Liver (tissue), 8 donors: ENCODE measurements at regions not wholly inside any gene's neighbourhood (a gene's known extent, or its start where the extent isn't known, plus 50 kb on each side); places are given as distances from the start of the nearest gene placed in this dataset.

ENCODE experiments used
- DNase-seq: peaks from one replicate; pipeline ENCODE4 v3.0.0-alpha.2; 2017; ENCODE audit warnings: low spot score
- H3K27ac ChIP-seq, 2 donors: one replicate each; pipeline ENCODE4 v1.7.0; 2013; ENCODE audit warnings: inconsistent platforms in 2 of 2, low read length in 2 of 2, control low read depth in 1 of 2, low read depth in 1 of 2, mild to moderate bottlenecking in 1 of 2
- H3K27me3 ChIP-seq, 4 donors: one replicate each; pipeline versions ENCODE4 v1.6.1 to v1.7.0; 2013; ENCODE audit warnings: low read length in 3 of 4, inconsistent platforms in 1 of 4, mild to moderate bottlenecking in 1 of 4, moderate library complexity in 1 of 4; ENCODE audit not compliant: control insufficient read depth in 4 of 4, insufficient read depth in 4 of 4
- H3K36me3 ChIP-seq, 4 donors: one replicate each; pipeline versions ENCODE4 v1.6.1 to v1.7.0; 2013; ENCODE audit warnings: low read length in 3 of 4, mild to moderate bottlenecking in 3 of 4, low read depth in 1 of 4, moderate library complexity in 1 of 4; ENCODE audit not compliant: control insufficient read depth in 4 of 4, insufficient read depth in 3 of 4
- H3K4me1 ChIP-seq, 4 donors: one replicate each; pipeline versions ENCODE4 v1.6.1 to v1.7.0; 2013; ENCODE audit warnings: low read length in 3 of 4, mild to moderate bottlenecking in 3 of 4, moderate library complexity in 1 of 4; ENCODE audit not compliant: control insufficient read depth in 4 of 4, insufficient read depth in 4 of 4
- H3K4me3 ChIP-seq, 3 donors: one replicate each; pipeline versions ENCODE4 v1.6.1 to v1.7.0; 2013; ENCODE audit warnings: low read length in 3 of 3, control low read depth in 1 of 3, low read depth in 1 of 3, mild to moderate bottlenecking in 1 of 3
- H3K9ac ChIP-seq, 2 donors: one replicate each; pipeline ENCODE4 v1.7.0; 2013; ENCODE audit warnings: low read length in 2 of 2, mild to moderate bottlenecking in 2 of 2, moderate library complexity in 2 of 2, control low read depth in 1 of 2, low read depth in 1 of 2
- H3K9me3 ChIP-seq, 4 donors: one replicate each; pipeline versions ENCODE4 v1.6.1 to v1.7.0; 2013; ENCODE audit warnings: low read length in 3 of 4; ENCODE audit not compliant: control insufficient read depth in 4 of 4
- EGR1 ChIP-seq, 2 donors: IDR thresholded peaks; 2 replicates each; pipeline ENCODE4 v1.6.1; 2016 to 2018; ENCODE audit warnings: antibody characterized with exemption in 2 of 2, low read depth in 2 of 2
- FOXA1 ChIP-seq: IDR thresholded peaks from 2 replicates; pipeline ENCODE4 v1.6.1; 2016; ENCODE audit warnings: antibody characterized with exemption
- FOXA2 ChIP-seq: IDR thresholded peaks from 2 replicates; pipeline ENCODE4 v1.6.1; 2016; ENCODE audit warnings: antibody characterized with exemption
- GABPA ChIP-seq, 2 donors: IDR thresholded peaks in 1 of 2; conservative IDR thresholded peaks in 1 of 2; 2 replicates each; pipeline ENCODE4 v1.6.1; 2016; ENCODE audit warnings: antibody characterized with exemption in 2 of 2, mild to moderate bottlenecking in 1 of 2, moderate library complexity in 1 of 2
- HNF4A ChIP-seq, 2 donors: conservative IDR thresholded peaks; 2 replicates each; pipeline ENCODE4 v1.6.1; 2016; ENCODE audit warnings: antibody characterized with exemption in 2 of 2, mild to moderate bottlenecking in 2 of 2
- HNF4G ChIP-seq: IDR thresholded peaks from 2 replicates; pipeline ENCODE4 v1.6.1; 2016; ENCODE audit warnings: antibody characterized with exemption
- JUND ChIP-seq, 2 donors: IDR thresholded peaks; 2 replicates each; pipeline ENCODE4 v1.6.1; 2016; ENCODE audit warnings: antibody characterized with exemption in 2 of 2
- NR2F2 ChIP-seq: IDR thresholded peaks from 2 replicates; pipeline ENCODE4 v1.6.1; 2016; ENCODE audit warnings: antibody characterized with exemption
- RAD21 ChIP-seq, 2 donors: IDR thresholded peaks; 2 replicates each; pipeline ENCODE4 v1.6.1; 2016; ENCODE audit warnings: antibody characterized with exemption in 2 of 2, mild to moderate bottlenecking in 2 of 2
- RXRA ChIP-seq, 2 donors: IDR thresholded peaks; 2 replicates each; pipeline ENCODE4 v1.6.1; 2017 to 2018; ENCODE audit warnings: antibody characterized with exemption in 2 of 2, mild to moderate bottlenecking in 1 of 2
- SP1 ChIP-seq: IDR thresholded peaks from 2 replicates; pipeline ENCODE4 v1.6.1; 2018; ENCODE audit warnings: antibody characterized with exemption, mild to moderate bottlenecking
- TAF1 ChIP-seq: conservative IDR thresholded peaks from 2 replicates; pipeline ENCODE4 v1.6.1; 2016; ENCODE audit warnings: antibody characterized with exemption, mild to moderate bottlenecking
- YY1 ChIP-seq: IDR thresholded peaks from 2 replicates; pipeline ENCODE4 v1.6.1; 2016; ENCODE audit warnings: antibody characterized with exemption, mild to moderate bottlenecking
- WGBS: extraction: QIAGEN DNeasy Blood & Tissue Kit; methylation state at CpG from one replicate; pipeline ENCODE4 v1.1.7; 2013; 5-methylcytosine and 5-hydroxymethylcytosine counted together
- TF ChIP-seq, protein P1 (sequence below): IDR thresholded peaks from 2 replicates; pipeline ENCODE4 v1.6.1; 2016; ENCODE audit warnings: antibody characterized with exemption, mild to moderate bottlenecking
- TF ChIP-seq, protein P2 (sequence below): IDR thresholded peaks from 2 replicates; pipeline ENCODE4 v1.6.1; 2016; ENCODE audit warnings: antibody characterized with exemption
- TF ChIP-seq, protein P3 (sequence below): fragments of 150-350 bp; IDR thresholded peaks from 2 replicates; pipeline ENCODE4 v1.5.1; 2017; ENCODE audit warnings: improper control_type of control experiment, low read depth, low read length; ENCODE audit not compliant: missing input control
- TF ChIP-seq, protein P4 (sequence below): IDR thresholded peaks from 2 replicates; pipeline ENCODE4 v1.6.1; 2016; ENCODE audit warnings: antibody characterized with exemption
- TF ChIP-seq, protein P5 (sequence below): IDR thresholded peaks from 2 replicates; pipeline ENCODE4 v1.6.1; 2016; ENCODE audit warnings: antibody characterized with exemption
- donor health status: healthy.
- donor health status: healthy.
- donor health status: healthy.
- donor health status: healthy.
- donor health status: healthy.

DNA sequence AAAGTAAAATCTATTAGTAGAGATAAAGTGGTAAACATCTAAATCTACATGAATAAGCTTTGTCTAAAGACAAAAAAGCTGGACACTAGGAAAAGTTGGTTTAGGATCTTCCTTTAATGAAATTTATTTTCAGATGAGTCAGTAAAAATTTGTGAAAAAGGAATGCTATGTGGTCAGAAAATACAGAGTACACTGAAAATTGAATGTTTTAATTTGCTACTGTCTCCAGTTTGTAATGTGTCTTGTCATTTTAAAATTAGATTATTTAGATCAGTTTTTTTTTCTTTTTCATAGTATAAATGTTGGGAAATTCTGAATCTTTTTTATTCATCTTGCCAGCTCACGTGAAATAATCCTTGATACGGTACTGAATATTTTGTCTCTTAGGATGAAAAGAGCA, 56.9 kb downstream of the SLITRK6 start:
- Histone ChIP-seq H3K9me3 (no peaks in the 10 kb centered on the region), H3K4me1 (no peaks in the 10 kb centered on the region), H3K27me3 (no peaks in the 10 kb centered on the region), H3K36me3 (no peaks in the 10 kb centered on the region), H3K9ac (no peak overlapping the region), H3K27ac (no peak overlapping the region), H3K4me3 (no peak overlapping the region)
- WGBS, result 35% methylated on average over 2 of the region's 2 CpGs
- DNase-seq, result no peak
- TF ChIP-seq HNF4G (no peak), YY1 (no peak), NR2F2 (no peak), TAF1 (no peak), SP1 (no peak), FOXA2 (no peak), GABPA (IDR thresholded peaks at IDR 0.05 in 1 of 2, conservative IDR thresholded peaks at IDR 0.05 in 1 of 2) (no peak), RXRA (IDR thresholded peaks at IDR 0.05) (no peak)
- TF ChIP-seq, protein P1, sequence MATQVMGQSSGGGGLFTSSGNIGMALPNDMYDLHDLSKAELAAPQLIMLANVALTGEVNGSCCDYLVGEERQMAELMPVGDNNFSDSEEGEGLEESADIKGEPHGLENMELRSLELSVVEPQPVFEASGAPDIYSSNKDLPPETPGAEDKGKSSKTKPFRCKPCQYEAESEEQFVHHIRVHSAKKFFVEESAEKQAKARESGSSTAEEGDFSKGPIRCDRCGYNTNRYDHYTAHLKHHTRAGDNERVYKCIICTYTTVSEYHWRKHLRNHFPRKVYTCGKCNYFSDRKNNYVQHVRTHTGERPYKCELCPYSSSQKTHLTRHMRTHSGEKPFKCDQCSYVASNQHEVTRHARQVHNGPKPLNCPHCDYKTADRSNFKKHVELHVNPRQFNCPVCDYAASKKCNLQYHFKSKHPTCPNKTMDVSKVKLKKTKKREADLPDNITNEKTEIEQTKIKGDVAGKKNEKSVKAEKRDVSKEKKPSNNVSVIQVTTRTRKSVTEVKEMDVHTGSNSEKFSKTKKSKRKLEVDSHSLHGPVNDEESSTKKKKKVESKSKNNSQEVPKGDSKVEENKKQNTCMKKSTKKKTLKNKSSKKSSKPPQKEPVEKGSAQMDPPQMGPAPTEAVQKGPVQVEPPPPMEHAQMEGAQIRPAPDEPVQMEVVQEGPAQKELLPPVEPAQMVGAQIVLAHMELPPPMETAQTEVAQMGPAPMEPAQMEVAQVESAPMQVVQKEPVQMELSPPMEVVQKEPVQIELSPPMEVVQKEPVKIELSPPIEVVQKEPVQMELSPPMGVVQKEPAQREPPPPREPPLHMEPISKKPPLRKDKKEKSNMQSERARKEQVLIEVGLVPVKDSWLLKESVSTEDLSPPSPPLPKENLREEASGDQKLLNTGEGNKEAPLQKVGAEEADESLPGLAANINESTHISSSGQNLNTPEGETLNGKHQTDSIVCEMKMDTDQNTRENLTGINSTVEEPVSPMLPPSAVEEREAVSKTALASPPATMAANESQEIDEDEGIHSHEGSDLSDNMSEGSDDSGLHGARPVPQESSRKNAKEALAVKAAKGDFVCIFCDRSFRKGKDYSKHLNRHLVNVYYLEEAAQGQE, result no peak

DNA sequence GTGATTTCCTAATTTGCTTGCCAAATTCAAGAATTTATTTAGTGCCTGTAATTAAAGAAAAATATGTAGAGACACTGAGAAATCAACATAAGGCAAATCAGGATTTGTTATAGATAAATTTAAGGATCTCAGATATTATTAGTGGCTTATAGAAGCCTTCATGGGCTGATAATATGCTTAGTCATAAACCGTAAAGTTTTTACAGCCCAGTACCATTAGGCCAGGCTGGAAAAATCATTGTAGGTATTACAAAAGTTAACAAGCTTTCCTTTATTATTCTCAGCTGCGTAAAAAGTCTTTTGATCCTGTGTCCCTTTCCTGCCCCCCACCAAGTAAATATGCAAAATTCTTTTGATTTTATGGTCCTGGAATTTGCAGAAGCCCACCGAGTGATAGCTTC, 58.2 kb downstream of the SLITRK6 start:
- Histone ChIP-seq H3K27me3 (no peaks in the 10 kb centered on the region), H3K9ac (no peak overlapping the region), H3K27ac (no peak overlapping the region), H3K9me3 (no peaks in the 10 kb centered on the region), H3K4me3 (no peak overlapping the region), H3K4me1 (no peaks in the 10 kb centered on the region), H3K36me3 (no peaks in the 10 kb centered on the region)
- no peak for TF ChIP-seq FOXA1
- no peak for TF ChIP-seq HNF4A (conservative IDR thresholded peaks at IDR 0.05)
- TF ChIP-seq, protein P2, sequence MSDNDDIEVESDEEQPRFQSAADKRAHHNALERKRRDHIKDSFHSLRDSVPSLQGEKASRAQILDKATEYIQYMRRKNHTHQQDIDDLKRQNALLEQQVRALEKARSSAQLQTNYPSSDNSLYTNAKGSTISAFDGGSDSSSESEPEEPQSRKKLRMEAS, result no peak
- TF ChIP-seq RXRA (IDR thresholded peaks at IDR 0.05), result no peak
- TF ChIP-seq RAD21 (IDR thresholded peaks at IDR 0.05), result no peak
- no peak for TF ChIP-seq SP1
- TF ChIP-seq TAF1, result no peak
- TF ChIP-seq, protein P3, sequence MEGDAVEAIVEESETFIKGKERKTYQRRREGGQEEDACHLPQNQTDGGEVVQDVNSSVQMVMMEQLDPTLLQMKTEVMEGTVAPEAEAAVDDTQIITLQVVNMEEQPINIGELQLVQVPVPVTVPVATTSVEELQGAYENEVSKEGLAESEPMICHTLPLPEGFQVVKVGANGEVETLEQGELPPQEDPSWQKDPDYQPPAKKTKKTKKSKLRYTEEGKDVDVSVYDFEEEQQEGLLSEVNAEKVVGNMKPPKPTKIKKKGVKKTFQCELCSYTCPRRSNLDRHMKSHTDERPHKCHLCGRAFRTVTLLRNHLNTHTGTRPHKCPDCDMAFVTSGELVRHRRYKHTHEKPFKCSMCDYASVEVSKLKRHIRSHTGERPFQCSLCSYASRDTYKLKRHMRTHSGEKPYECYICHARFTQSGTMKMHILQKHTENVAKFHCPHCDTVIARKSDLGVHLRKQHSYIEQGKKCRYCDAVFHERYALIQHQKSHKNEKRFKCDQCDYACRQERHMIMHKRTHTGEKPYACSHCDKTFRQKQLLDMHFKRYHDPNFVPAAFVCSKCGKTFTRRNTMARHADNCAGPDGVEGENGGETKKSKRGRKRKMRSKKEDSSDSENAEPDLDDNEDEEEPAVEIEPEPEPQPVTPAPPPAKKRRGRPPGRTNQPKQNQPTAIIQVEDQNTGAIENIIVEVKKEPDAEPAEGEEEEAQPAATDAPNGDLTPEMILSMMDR, result no peak
- no peak for TF ChIP-seq NR2F2
- no peak for TF ChIP-seq HNF4G
- TF ChIP-seq FOXA2, result no peak
- TF ChIP-seq, protein P1, result no peak
- TF ChIP-seq EGR1 (IDR thresholded peaks at IDR 0.05; ENCODE audit: low read depth in 2 of 2), result no peak
- TF ChIP-seq JUND (IDR thresholded peaks at IDR 0.05), result no peak
- TF ChIP-seq, protein P4, sequence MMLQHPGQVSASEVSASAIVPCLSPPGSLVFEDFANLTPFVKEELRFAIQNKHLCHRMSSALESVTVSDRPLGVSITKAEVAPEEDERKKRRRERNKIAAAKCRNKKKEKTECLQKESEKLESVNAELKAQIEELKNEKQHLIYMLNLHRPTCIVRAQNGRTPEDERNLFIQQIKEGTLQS, result no peak
- TF ChIP-seq, protein P5, sequence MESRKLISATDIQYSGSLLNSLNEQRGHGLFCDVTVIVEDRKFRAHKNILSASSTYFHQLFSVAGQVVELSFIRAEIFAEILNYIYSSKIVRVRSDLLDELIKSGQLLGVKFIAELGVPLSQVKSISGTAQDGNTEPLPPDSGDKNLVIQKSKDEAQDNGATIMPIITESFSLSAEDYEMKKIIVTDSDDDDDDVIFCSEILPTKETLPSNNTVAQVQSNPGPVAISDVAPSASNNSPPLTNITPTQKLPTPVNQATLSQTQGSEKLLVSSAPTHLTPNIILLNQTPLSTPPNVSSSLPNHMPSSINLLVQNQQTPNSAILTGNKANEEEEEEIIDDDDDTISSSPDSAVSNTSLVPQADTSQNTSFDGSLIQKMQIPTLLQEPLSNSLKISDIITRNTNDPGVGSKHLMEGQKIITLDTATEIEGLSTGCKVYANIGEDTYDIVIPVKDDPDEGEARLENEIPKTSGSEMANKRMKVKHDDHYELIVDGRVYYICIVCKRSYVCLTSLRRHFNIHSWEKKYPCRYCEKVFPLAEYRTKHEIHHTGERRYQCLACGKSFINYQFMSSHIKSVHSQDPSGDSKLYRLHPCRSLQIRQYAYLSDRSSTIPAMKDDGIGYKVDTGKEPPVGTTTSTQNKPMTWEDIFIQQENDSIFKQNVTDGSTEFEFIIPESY, result no peak
- TF ChIP-seq GABPA (IDR thresholded peaks at IDR 0.05 in 1 of 2, conservative IDR thresholded peaks at IDR 0.05 in 1 of 2), result no peak
- 66% methylated on average over 3 of the region's 3 CpGs for WGBS
- no peak for DNase-seq
